Astrocyte (in vitro differentiated cells and primary cell): ENCODE measurements at regions not wholly inside any gene's neighbourhood (a gene's known extent, or its start where the extent isn't known, plus 50 kb on each side); places are given as distances from the start of the nearest gene placed in this dataset.

ENCODE experiments used
- DNase-seq: peaks from one replicate; pipeline ENCODE4 v3.0.0-alpha.2; 2010; ENCODE audit warnings: low read depth
- FAIRE-seq: peaks from 2 replicates; lab custom pipeline; 2011; peaks lifted over from hg19 to GRCh38; lab: Jason Lieb, UNC
- H2AFZ ChIP-seq: 2 replicates; pipeline ENCODE4 v1.6.0; 2012; ENCODE audit warnings: low read depth, low read length, inconsistent platforms
- H3K27ac ChIP-seq: 2 replicates; pipeline ENCODE4 v1.5.1; 2011; ENCODE audit warnings: low read depth, low read length, inconsistent platforms
- H3K27me3 ChIP-seq: 2 replicates; pipeline ENCODE4 v1.6.0; 2011; ENCODE audit warnings: low read length, inconsistent platforms; ENCODE audit not compliant: insufficient read depth
- H3K36me3 ChIP-seq: 2 replicates; pipeline ENCODE4 v1.5.1; 2011; ENCODE audit warnings: low read length, inconsistent platforms; ENCODE audit not compliant: insufficient read depth
- H3K4me1 ChIP-seq: 2 replicates; pipeline ENCODE4 v1.5.1; 2011; ENCODE audit warnings: low read length, inconsistent platforms; ENCODE audit not compliant: insufficient read depth
- H3K4me2 ChIP-seq: 2 replicates; pipeline ENCODE4 v1.6.0; 2012; ENCODE audit warnings: low read length, inconsistent platforms
- H3K4me3 ChIP-seq: 2 replicates; pipeline ENCODE4 v1.5.1; 2011; ENCODE audit warnings: low read depth, mild to moderate bottlenecking, low read length, inconsistent platforms; ENCODE audit not compliant: insufficient read depth
- H3K79me2 ChIP-seq: 2 replicates; pipeline ENCODE4 v1.6.0; 2012; ENCODE audit warnings: mild to moderate bottlenecking, low read length, inconsistent platforms; ENCODE audit not compliant: insufficient read depth
- H3K9ac ChIP-seq: 2 replicates; pipeline ENCODE4 v1.6.0; 2012; ENCODE audit warnings: mild to moderate bottlenecking, low read length, inconsistent platforms
- H3K9me3 ChIP-seq: 2 replicates; pipeline ENCODE4 v1.5.1; 2012; ENCODE audit warnings: low read depth, mild to moderate bottlenecking, low read length, inconsistent platforms; ENCODE audit not compliant: insufficient read depth
- H4K20me1 ChIP-seq: 2 replicates; pipeline ENCODE4 v1.6.0; 2012; ENCODE audit warnings: low read length, inconsistent platforms; ENCODE audit not compliant: insufficient read depth
- H3K27ac Mint-ChIP-seq: one replicate; pipeline ENCODE4 v1.8.0; 2021; ENCODE audit warnings: mild to moderate bottlenecking, mixed read lengths; ENCODE audit not compliant: unreplicated experiment
- H3K27me3 Mint-ChIP-seq: one replicate; pipeline ENCODE4 v1.8.0; 2021; ENCODE audit warnings: low read depth, mixed read lengths; ENCODE audit not compliant: unreplicated experiment
- H3K36me3 Mint-ChIP-seq: one replicate; pipeline ENCODE4 v1.8.0; 2021; ENCODE audit warnings: low read depth, mixed read lengths; ENCODE audit not compliant: unreplicated experiment
- H3K4me1 Mint-ChIP-seq: one replicate; pipeline ENCODE4 v1.8.0; 2021; ENCODE audit warnings: low read depth, mixed read lengths; ENCODE audit not compliant: unreplicated experiment
- H3K4me3 Mint-ChIP-seq: one replicate; pipeline ENCODE4 v1.8.0; 2021; ENCODE audit warnings: mild to moderate bottlenecking, moderate library complexity, mixed read lengths; ENCODE audit not compliant: unreplicated experiment
- H3K9me3 Mint-ChIP-seq: one replicate; pipeline ENCODE4 v1.8.0; 2021; ENCODE audit warnings: mild to moderate bottlenecking, mixed read lengths; ENCODE audit not compliant: unreplicated experiment
- CTCF ChIP-seq: IDR thresholded peaks from 2 replicates; pipeline ENCODE4 v1.5.1; 2011; ENCODE audit warnings: low read depth, mild to moderate bottlenecking, inconsistent platforms, low read length, moderate library complexity; ENCODE audit not compliant: insufficient read depth
- EZH2 ChIP-seq: IDR thresholded peaks from 2 replicates; pipeline ENCODE4 v1.6.1; 2012; ENCODE audit warnings: mild to moderate bottlenecking, low read length, inconsistent platforms; ENCODE audit not compliant: insufficient read depth

- Mint-ChIP-seq H3K9me3 (no peaks in the 10 kb centered on the region), H3K27ac (no peak overlapping the region), H3K36me3 (no peaks in the 10 kb centered on the region), H3K4me3 (no peak overlapping the region), H3K4me1 (no peaks in the 10 kb centered on the region), H3K27me3 (peaks cover 10% of the 10 kb centered on the region)
- H3K9ac ChIP-seq: no peak overlapping the region
- DNase-seq (peak; percentile 66), FAIRE-seq (no peak)
- H3K4me3 ChIP-seq: no peak overlapping the region
- no peak for TF ChIP-seq CTCF
- TF ChIP-seq EZH2: no peak
- H4K20me1 ChIP-seq: no peaks in the 10 kb centered on the region
- H3K9me3 ChIP-seq: no peaks in the 10 kb centered on the region
- H3K27me3 ChIP-seq: peaks cover 18% of the 10 kb centered on the region
- no peak overlapping the region for H3K4me2 ChIP-seq
- H3K4me1 ChIP-seq: no peaks in the 10 kb centered on the region
- H3K79me2 ChIP-seq: no peaks in the 10 kb centered on the region
- H3K27ac ChIP-seq: no peak overlapping the region
- no peak overlapping the region for H2AFZ ChIP-seq
- H3K36me3 ChIP-seq: no peaks in the 10 kb centered on the region
Measured at GRCh38 chr1:232883992-232884661, 66.3 kb upstream of the NTPCR start.

- no peak for FAIRE-seq
- no peak overlapping the region for H2AFZ ChIP-seq
- Mint-ChIP-seq H3K4me1 (peaks cover 9% of the 10 kb centered on the region), H3K4me3 (no peak overlapping the region), H3K36me3 (no peaks in the 10 kb centered on the region), H3K9me3 (no peaks in the 10 kb centered on the region), H3K27me3 (peaks cover 10% of the 10 kb centered on the region), H3K27ac (no peak overlapping the region)
- no peaks in the 10 kb centered on the region for H3K79me2 ChIP-seq
- peaks cover 14% of the 10 kb centered on the region for H3K27me3 ChIP-seq
- DNase-seq: peak; percentile 22
- no peaks in the 10 kb centered on the region for H3K9me3 ChIP-seq
- TF ChIP-seq EZH2 (no peak), CTCF (no peak)
- H3K9ac ChIP-seq: no peak overlapping the region
- no peak overlapping the region for H3K27ac ChIP-seq
- no peaks in the 10 kb centered on the region for H4K20me1 ChIP-seq
- no peaks in the 10 kb centered on the region for H3K36me3 ChIP-seq
- H3K4me1 ChIP-seq: peaks cover 9% of the 10 kb centered on the region
- H3K4me2 ChIP-seq: no peak overlapping the region
- H3K4me3 ChIP-seq: no peak overlapping the region
Measured at GRCh38 chr1:232886271-232886670, 64.1 kb upstream of the NTPCR start.

GRCh38 chr1:232890340-232890943 lies 60.0 kb upstream of the NTPCR start:
- FAIRE-seq (peak; percentile 71), DNase-seq (peak; percentile 32)
- H2AFZ ChIP-seq: no peak overlapping the region
- peak overlapping the region; percentile 2 for H3K27ac ChIP-seq
- Mint-ChIP-seq H3K4me1 (peaks cover 9% of the 10 kb centered on the region), H3K9me3 (peaks cover 6% of the 10 kb centered on the region), H3K36me3 (no peaks in the 10 kb centered on the region), H3K27me3 (peaks cover 10% of the 10 kb centered on the region), H3K4me3 (no peak overlapping the region), H3K27ac (peak overlapping the region; percentile 63)
- H3K36me3 ChIP-seq: no peaks in the 10 kb centered on the region
- no peak overlapping the region for H3K9ac ChIP-seq
- H3K4me3 ChIP-seq: peak overlapping the region; percentile 8
- H3K27me3 ChIP-seq: peaks cover 8% of the 10 kb centered on the region
- H3K4me1 ChIP-seq: peaks cover 15% of the 10 kb centered on the region
- H3K4me2 ChIP-seq: peak overlapping the region; percentile 58
- peaks cover 9% of the 10 kb centered on the region for H3K9me3 ChIP-seq
- TF ChIP-seq CTCF (no peak), EZH2 (no peak)
- no peaks in the 10 kb centered on the region for H4K20me1 ChIP-seq
- no peaks in the 10 kb centered on the region for H3K79me2 ChIP-seq
